Tibial nerve (tissue), 4 donors: ENCODE measurements at regions not wholly inside any gene's neighbourhood (a gene's known extent, or its start where the extent isn't known, plus 50 kb on each side); places are given as distances from the start of the nearest gene placed in this dataset.

Source experiments
- CTCF ChIP-seq, 5 experiments: fragments of 200-600 bp in 3 of 5; fragments of 450-650 bp in 2 of 5; sonication (generic) in 3 of 5; IDR thresholded peaks; one replicate each; pipeline ENCODE4 v1.5.1; 2016 to 2019; ENCODE audit warnings: antibody characterized with exemption in 5 of 5, mild to moderate bottlenecking in 3 of 5, moderate library complexity in 2 of 5
- EP300 ChIP-seq, 2 donors: sonication (generic); formaldehyde crosslinking; IDR thresholded peaks; one replicate each; pipeline ENCODE4 v1.6.1; 2017; ENCODE audit warnings: antibody characterized with exemption in 2 of 2, mild to moderate bottlenecking in 1 of 2
- POLR2A ChIP-seq, 2 donors: fragments of 450-650 bp; IDR thresholded peaks; one replicate each; pipeline ENCODE4 v1.6.1; 2017; ENCODE audit warnings: antibody characterized with exemption in 2 of 2, mild to moderate bottlenecking in 2 of 2, moderate library complexity in 2 of 2

GRCh38 chr10:83354456-83354855 lies 784.9 kb upstream of the GHITM start:
- TF ChIP-seq CTCF (IDR thresholded peaks at IDR 0.05) (no peak), POLR2A (IDR thresholded peaks at IDR 0.05) (no peak), EP300 (IDR thresholded peaks at IDR 0.05) (no peak)
